ENCODE measurements at regions not wholly inside any gene's neighbourhood (a gene's known extent, or its start where the extent isn't known, plus 50 kb on each side); places are given as distances from the start of the nearest gene placed in this dataset.

GRCh38 chr11:101807531-101807930 is 107.3 kb upstream of the CEP126 start:
- Histone ChIP-seq H3K36me3 (ENCODE audit: control insufficient read depth in 2 of 4, insufficient read depth in 4 of 4, low read length in 3 of 4) (no peaks in the 10 kb centered on the region), H2BK20ac (ENCODE audit: low read length) (no peak overlapping the region), H3K79me1 (ENCODE audit: low read depth, low read length) (no peaks in the 10 kb centered on the region), H3K9me3 (ENCODE audit: insufficient read depth in 2 of 2, low read depth in 1 of 2, low read length in 1 of 2) (no peaks in the 10 kb centered on the region), H2AFZ (ENCODE audit: low read length) (no peak overlapping the region), H4K8ac (ENCODE audit: extremely low read depth, insufficient read depth, low read length) (no peak overlapping the region), H2AK5ac (ENCODE audit: low read depth, low read length) (no peak overlapping the region), H3K27me3 (replicated peaks in 1 of 4; ENCODE audit: control insufficient read depth in 3 of 4, extremely low read depth in 1 of 4, insufficient read depth in 3 of 4, low read length in 3 of 4) (no peaks in the 10 kb centered on the region), H4K5ac (ENCODE audit: insufficient read length, low read depth, low read length) (no peak overlapping the region), H2BK120ac (replicated peaks; ENCODE audit: low read depth, low read length) (no peak overlapping the region), H3K79me2 (ENCODE audit: control insufficient read depth in 1 of 2, insufficient read depth in 2 of 2, low read length in 2 of 2) (no peaks in the 10 kb centered on the region), H3K4ac (replicated peaks; ENCODE audit: insufficient read length, low read depth, low read length) (no peak overlapping the region), H3K18ac (ENCODE audit: extremely low read depth, low read length) (no peak overlapping the region), H2BK12ac (ENCODE audit: low read depth, low read length) (no peak overlapping the region), H3K4me3 (ENCODE audit: extremely low read depth in 1 of 4, insufficient read depth in 2 of 4, low read depth in 3 of 4, low read length in 4 of 4) (no peak overlapping the region), H2BK5ac (ENCODE audit: low read depth, low read length) (no peak overlapping the region), H3K23me2 (ENCODE audit: low read depth, low read length) (no peaks in the 10 kb centered on the region), H2BK15ac (ENCODE audit: low read length) (no peak overlapping the region), H3K9ac (replicated peaks in 1 of 4; ENCODE audit: extremely low read depth in 1 of 4, low read depth in 3 of 4, low read length in 3 of 4) (no peak overlapping the region), H3K14ac (ENCODE audit: insufficient read length) (no peak overlapping the region), H3K23ac (ENCODE audit: insufficient read length) (no peak overlapping the region), H3K27ac (ENCODE audit: low read depth, low read length) (no peak overlapping the region), H4K20me1 (replicated peaks in 1 of 2; ENCODE audit: control insufficient read depth in 1 of 2, insufficient read depth in 2 of 2, low read length in 2 of 2) (no peaks in the 10 kb centered on the region), H3K4me1 (replicated peaks in 1 of 4; ENCODE audit: control insufficient read depth in 3 of 4, insufficient read depth in 4 of 4, low read length in 3 of 4) (no peaks in the 10 kb centered on the region), H3K4me2 (ENCODE audit: insufficient read depth in 1 of 2, low read depth in 2 of 2, low read length in 2 of 2) (no peak overlapping the region), H4K91ac (replicated peaks; ENCODE audit: insufficient read length, low read length) (no peak overlapping the region), H3K56ac (replicated peaks; ENCODE audit: insufficient read length, low read depth, low read length) (no peak overlapping the region)
- DNase-seq (ENCODE audit: low read depth in 1 of 2, low spot score in 2 of 2) = no peak
- ChIA-PET POLR2A (ENCODE audit: partially characterized antibody) (no interaction called here), CTCF (ENCODE audit: partially characterized antibody) (interaction anchor here (0.8 to 2.8 kb wide), 2 partner anchors 9 to 12 kb away, joined by 4 to 15 read pairs; no protein-coding TSS in a partner anchor)
- TF ChIP-seq SRF (IDR thresholded peaks at IDR 0.05; ENCODE audit: low read depth, low read length) (no peak), SP2 (IDR thresholded peaks at IDR 0.05; ENCODE audit: low read length) (no peak), TEAD4 (IDR thresholded peaks at IDR 0.05; ENCODE audit: low read depth, low read length) (no peak), JUN (IDR thresholded peaks at IDR 0.05; ENCODE audit: low read depth, low read length) (no peak), ASH2L (IDR thresholded peaks at IDR 0.05; ENCODE audit: low read length) (no peak), KDM5A (IDR thresholded peaks at IDR 0.05; ENCODE audit: low read length) (no peak), RBBP5 (IDR thresholded peaks at IDR 0.05; ENCODE audit: borderline replicate concordance, low read depth, low read length) (no peak), RFX5 (IDR thresholded peaks at IDR 0.05; ENCODE audit: borderline replicate concordance, low read depth, low read length) (no peak), MAX (IDR thresholded peaks at IDR 0.05) (no peak), SP1 (IDR thresholded peaks at IDR 0.05; ENCODE audit: low read depth, low read length) (no peak), MAFK (IDR thresholded peaks at IDR 0.05; ENCODE audit: low read depth, low read length) (no peak)
- 90% methylated on average over 2 of the region's 2 CpGs; no CpG with 5 or more reads in 1 of the 2 experiments for WGBS, 2 experiments (ENCODE audit: extremely low coverage in 1 of 2, insufficient coverage in 1 of 2, insufficient read length in 1 of 2, insufficient replicate concordance in 2 of 2, low coverage in 1 of 2, low lambda C conversion rate in 2 of 2, missing lambda C conversion rate in 1 of 2)
- no peak for FAIRE-seq
